ENCODE measurements at regions not wholly inside any gene's neighbourhood (a gene's known extent, or its start where the extent isn't known, plus 50 kb on each side); places are given as distances from the start of the nearest gene placed in this dataset.

- no peak for DNase-seq (ENCODE audit: low spot score)
Measured at GRCh38 chrX:99717716-99718115, 692.4 kb downstream of the PCDH19 start.

- DNase-seq (ENCODE audit: low spot score): no peak
Measured at GRCh38 chrX:99705701-99706100, 704.4 kb downstream of the PCDH19 start.

- no peak for DNase-seq (ENCODE audit: low spot score)
Measured at GRCh38 chrX:99703473-99703872, 706.6 kb downstream of the PCDH19 start.

DNA sequence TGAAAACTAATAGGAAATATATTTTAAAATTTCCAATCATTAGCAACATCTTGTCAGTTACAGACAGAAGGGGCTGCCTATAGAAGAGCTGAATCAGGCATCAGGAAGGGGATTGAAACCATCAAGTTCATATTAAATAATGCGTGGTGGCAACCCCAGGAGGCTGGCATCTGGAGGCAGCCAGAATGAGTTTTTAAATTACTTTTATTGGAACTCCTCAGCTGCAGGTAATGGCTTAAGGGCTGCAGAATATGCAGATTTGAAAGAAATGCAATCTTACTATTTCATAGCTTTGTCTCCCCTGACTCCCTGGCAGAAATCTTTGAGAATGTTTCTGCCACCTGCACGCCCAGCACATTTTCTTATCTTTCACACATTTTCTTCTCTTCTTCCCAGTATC lies 711.6 kb downstream of the PCDH19 start:
- no peak for DNase-seq (ENCODE audit: low spot score)

- DNase-seq (ENCODE audit: low spot score): no peak
Measured at GRCh38 chrX:99663136-99663535, 746.9 kb downstream of the PCDH19 start.

GRCh38 chrX:99654188-99654587 lies 755.9 kb downstream of the PCDH19 start:
- no peak for DNase-seq (ENCODE audit: low spot score)

GRCh38 chrX:99653352-99653751 lies 756.7 kb downstream of the PCDH19 start:
- DNase-seq (ENCODE audit: low spot score): no peak

- no peak for DNase-seq (ENCODE audit: low spot score)
Measured at GRCh38 chrX:99613041-99613440, 797.0 kb downstream of the PCDH19 start.

DNA sequence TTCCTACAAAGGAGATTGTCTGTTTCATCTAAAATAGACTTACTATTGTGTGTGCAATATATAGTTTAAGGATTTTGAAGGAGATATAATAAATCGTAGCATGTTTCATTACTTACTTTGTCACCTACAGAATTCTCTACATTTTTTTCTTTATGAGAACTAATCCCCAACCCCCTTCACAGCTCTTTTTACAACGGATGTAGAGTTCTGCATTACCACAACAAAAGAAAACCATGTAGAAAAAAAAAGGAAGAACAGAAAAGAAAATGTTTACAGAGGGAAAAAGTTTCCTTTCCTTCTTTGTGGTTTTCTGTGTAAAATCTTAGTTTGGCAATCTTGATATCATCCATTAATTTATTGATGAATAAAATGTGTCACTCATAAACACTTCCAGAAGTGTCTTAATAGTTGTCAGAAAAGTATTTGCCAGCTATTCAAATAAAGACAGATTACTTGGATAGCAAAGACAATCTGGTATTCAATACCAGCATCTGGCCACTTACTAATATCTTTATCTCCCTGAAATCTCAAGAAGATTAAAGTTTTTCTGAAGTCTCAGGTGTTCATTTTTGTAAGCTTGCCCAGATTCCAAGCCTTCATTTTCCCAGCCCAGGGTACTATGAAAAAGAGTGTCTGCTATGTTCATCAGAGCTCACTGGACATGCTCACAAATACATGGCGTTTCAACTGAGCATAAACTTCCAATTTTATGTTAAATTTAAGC lies 806.8 kb downstream of the PCDH19 start:
- DNase-seq (ENCODE audit: low spot score): no peak

GRCh38 chrX:99602107-99602506 lies 808.0 kb downstream of the PCDH19 start:
- no peak for DNase-seq (ENCODE audit: low spot score)

GRCh38 chrX:99588936-99589335 lies 821.1 kb downstream of the PCDH19 start:
- DNase-seq (ENCODE audit: low spot score): no peak

DNA sequence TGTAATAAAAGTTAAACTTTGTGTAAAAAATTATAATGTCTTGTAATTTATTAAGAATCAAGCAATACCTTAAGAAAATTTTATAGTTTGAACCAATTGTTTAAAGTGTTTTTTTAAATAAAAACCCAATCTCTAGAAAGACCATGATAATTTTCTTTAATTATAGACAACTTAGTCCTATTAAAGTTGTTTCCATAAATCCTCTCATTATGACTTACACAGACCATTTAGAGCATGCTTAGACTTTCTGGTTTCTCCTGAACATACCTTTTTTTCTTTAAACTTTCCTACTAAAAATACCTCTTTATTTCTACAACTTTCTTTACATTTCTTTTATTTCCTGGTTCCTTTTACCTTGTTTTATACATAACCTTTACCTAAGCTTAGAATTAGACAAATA lies 837.4 kb downstream of the PCDH19 start:
- DNase-seq (ENCODE audit: low spot score): no peak

DNA sequence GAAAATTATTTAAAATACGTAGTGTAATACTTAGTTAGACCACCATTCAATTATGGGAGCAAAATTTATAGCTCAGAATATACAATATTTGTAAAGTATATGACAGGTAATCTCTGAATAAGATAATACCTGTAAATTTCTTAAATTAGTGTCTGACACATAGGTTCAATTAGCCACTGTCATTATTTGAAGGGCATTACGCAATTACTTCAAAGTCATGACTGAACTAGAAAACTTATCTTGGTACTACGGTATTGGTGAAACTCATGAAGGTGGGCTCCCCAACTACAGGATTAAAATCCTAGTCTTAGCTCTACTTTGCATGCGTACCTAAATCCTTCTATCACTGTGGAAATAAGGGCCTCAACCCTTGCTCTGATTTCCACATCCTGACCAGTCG lies 860.7 kb downstream of the PCDH19 start:
- DNase-seq (ENCODE audit: low spot score): no peak

GRCh38 chrX:99522450-99522849 lies 887.6 kb downstream of the PCDH19 start:
- no peak for DNase-seq (ENCODE audit: low spot score)

- DNase-seq (ENCODE audit: low spot score): no peak
Measured at GRCh38 chrX:99507768-99508167, 902.3 kb downstream of the PCDH19 start.

DNA sequence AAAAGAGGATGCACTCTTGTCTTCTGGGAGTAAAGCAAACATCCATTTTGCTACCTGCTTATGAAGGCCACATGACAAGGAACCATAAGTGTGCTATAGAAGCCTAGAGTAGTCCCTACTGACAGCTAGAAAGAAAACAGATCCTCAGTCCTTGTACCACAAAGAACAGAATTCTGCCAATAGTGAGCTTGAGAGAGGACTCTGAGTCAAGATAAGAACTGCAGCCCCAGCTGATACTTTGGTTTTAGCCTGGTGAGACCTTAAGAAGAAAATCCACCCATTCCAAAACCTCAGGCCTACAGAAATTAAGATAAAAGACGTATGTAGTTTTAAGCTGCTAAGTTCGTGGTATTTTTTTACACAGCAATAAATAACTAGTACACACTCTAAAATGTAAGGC lies 914.6 kb downstream of the PCDH19 start:
- DNase-seq (ENCODE audit: low spot score): no peak

- no peak for DNase-seq (ENCODE audit: low spot score)
Measured at GRCh38 chrX:99494668-99495067, 915.4 kb downstream of the PCDH19 start.

GRCh38 chrX:99480728-99481127 lies 929.3 kb downstream of the PCDH19 start:
- DNase-seq (ENCODE audit: low spot score): no peak

- no peak for DNase-seq (ENCODE audit: low spot score)
Measured at GRCh38 chrX:99469439-99469838, 940.6 kb downstream of the PCDH19 start.

DNA sequence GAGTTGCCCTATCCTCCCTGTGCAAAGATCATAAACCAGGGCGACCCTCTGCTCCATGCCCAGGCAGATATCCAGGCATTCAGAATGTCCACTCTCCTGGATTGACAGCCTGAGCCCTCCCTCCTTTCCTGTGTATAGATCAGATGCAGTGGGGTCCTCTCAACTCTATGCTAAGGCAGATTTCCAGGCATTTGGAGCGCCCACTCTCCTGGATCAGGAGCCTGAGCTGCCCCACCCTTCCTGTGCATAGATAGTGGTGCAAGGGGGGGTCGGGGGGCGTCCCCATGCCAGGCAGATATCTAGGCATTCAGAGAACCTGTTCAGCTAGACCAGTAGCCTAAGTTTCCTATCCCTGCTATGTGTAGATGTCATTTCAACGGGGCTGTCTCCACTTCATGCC lies 941.1 kb downstream of the PCDH19 start:
- DNase-seq (ENCODE audit: low spot score): no peak

GRCh38 chrX:99461223-99461622 lies 948.9 kb downstream of the PCDH19 start:
- no peak for DNase-seq (ENCODE audit: low spot score)

- no peak for DNase-seq (ENCODE audit: low spot score)
Measured at GRCh38 chrX:99445336-99445735, 964.7 kb downstream of the PCDH19 start.

DNA sequence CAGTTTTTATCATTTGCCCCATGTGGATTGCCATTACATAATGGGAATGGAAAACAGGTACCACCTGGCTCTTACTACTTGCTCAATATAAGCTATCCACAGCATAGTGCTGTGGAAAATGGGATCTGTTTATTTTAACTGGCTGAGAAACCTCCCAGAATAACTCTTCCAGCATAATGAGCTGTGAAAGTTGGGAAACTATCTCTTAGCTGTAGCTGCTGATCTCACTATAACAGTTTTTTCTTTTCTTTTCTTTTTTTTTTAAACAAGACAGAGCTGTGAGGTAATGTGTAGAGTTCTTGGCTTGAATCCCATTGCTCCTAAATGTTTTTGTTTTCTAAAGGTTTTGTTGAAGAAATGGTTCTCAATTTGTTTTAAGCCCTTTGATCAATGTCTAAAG lies 988.3 kb downstream of the PCDH19 start:
- DNase-seq (ENCODE audit: low spot score): no peak

DNA sequence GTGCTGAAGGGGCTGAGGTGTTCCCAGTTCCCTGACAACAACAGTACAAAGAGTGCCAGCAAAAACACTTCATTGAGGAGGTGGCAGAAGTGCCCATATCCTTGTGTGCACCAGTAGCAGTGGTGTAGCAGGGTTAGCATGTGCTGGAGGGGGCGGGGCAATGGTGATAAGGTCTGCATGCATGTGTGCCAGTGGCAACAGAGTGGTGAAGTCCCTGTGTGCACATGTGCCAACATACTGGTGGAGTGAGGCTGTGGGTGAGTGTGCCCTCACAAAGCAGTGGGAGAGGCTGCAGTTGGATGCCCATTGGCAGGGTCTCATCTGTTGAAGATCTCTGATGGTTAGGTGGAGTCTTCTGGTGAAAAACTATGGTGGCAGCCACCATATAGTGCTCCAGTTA lies 994.6 kb downstream of the PCDH19 start:
- DNase-seq (ENCODE audit: low spot score): no peak

GRCh38 chrX:99413317-99413716 lies 996.8 kb downstream of the PCDH19 start:
- no peak for DNase-seq (ENCODE audit: low spot score)

Measured in kidney capillary endothelial cell (primary cell).